SIG-M5 treated with dmso at 0.1 percent for 504 hours (cell line): ENCODE measurements at regions not wholly inside any gene's neighbourhood (a gene's known extent, or its start where the extent isn't known, plus 50 kb on each side); places are given as distances from the start of the nearest gene placed in this dataset.
"Not testable (repeated sequence)": the region's sequence is repeated elsewhere in the genome, so short reads cannot be mapped to it uniquely, and the experiment has no call there.

Source experiments
- DNase-seq: peaks from one replicate; lab custom pipeline; 2025; ENCODE audit not compliant: unreplicated experiment; lab: John Stamatoyannopoulos, UW

- no peak for DNase-seq
These were observed 175.9 kb downstream of the ENC1 start for GRCh38 chr5:74464512-74465209.

DNA sequence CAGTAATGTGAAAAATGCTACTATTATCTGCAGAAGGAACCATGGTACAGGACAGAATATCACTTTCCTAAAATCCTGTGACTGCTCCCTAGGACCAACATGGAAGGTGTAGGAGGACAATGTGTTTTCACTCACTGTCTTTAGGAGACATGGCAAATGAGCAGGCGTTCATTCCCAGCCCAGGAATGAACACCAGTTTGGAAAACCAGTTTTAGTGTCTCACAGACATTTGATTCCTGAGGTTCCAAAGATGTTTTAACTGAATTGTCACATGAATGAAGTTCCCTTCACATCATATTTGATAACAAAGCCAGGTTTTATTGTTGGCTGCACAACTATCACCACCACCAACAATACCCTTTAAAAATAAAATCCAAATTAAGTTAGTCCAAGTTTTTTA, 178.2 kb downstream of the ENC1 start:
- DNase-seq = no peak

DNA sequence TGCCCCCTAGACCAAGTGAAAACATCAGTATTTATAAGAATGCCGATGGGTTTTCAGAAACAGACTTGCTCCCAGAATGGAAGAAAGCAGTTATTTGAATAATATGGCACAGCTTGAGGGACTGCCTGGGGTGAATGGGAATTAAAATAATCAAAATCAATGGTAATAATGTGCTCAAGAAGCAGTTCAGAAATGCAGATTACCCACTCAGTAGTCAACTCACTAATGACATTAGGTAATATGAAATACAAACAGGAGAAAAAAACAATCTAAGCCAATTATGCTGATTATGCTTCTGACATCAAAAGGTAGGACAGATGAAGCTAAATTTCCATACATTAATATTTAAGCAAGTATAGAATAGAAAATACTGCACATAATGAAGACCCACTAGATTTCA, 179.3 kb downstream of the ENC1 start:
- DNase-seq = no peak

DNA sequence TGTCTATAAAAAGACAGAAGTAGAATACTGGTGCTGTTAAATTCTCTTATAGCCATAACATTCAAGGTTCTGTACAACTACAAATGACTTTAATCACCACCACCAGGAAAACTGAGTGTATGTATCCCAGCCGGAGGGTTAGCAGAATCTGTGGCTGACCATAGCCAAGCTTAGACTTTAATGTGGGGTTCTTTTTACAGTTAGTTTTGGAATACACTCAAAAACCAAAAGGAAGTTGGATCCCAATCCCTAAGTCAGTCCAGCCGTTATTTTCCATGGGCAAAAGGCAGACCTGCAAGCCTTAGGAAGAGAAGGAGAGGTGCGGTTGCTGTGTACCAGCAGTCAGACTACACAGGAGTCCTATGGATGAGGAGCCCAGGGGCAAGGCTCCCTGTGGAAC, 179.8 kb downstream of the ENC1 start:
- no peak for DNase-seq

DNA sequence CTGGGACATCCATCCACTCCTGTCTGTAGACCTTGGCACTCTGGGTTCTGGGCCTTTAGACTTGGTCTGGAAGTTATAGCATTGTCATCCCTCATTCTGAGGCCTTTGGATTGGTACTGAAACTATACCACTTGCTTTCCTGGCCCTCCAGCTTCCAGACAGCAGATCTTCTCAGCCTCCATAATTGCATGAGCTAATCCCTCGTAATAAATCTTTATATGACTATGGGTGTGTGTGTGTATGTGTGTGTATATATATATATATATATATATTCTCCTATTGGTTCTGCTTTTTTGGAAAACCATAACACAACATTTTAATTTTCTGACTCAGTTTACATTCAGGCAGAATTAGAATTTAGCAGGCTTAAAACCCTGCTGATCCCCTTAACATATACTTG, 180.5 kb downstream of the ENC1 start:
- DNase-seq = no peak

- DNase-seq = no peak
These were observed 182.7 kb downstream of the ENC1 start for GRCh38 chr5:74457876-74458275.

DNA sequence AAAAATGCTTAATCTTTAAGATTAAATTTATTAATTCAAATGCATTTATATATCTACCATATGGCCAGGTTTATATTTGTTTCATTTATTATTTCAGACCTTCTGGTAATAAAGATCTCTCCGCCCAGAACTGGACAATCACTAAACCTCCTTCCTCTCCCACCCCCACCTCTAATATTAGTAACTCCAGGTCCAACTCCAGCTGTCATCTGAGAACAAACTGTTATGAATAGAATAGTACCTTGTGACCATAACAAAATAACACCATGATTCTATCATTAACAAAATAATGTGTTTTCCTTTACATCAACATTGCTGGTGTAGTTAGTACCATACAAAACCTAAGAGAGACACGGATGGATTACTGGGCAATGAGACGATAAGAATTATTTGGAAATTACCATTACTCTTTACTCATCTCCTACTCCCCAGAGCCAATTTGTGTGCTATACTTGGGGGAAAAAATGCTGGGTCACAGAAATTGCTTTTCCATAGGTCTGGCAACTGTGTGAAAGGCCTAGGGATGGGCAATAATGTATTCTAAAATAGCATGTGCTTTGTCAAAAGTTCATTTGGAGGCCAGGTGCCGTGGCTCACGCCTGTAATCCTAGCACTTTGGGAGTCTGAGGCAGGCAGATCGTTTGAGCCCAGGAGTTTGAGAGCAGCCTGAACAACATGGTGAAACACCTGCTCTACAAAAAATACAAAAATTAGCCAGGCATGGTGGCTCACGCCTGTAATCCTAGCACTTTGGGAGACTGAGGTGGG, 186.1 kb downstream of the ENC1 start:
- DNase-seq = no peak

DNA sequence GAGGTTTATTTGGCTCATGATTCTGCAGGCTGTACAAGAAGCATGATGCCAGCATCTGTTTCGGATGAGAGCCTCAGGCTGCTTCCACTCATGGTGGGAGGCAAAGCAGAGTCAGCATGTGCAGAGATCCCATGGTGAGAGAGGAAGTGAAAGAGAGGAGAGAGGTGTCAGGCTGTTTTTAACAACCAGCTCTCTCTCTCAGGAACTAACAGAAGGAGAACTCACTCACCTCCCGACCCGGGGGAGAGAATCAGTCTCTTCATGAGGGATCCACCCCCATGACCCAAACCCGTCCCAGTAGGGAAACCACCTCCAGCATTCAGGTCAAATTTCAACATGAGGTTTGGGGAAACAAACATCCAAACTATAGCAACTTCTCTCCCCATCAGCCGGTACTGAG, 187.7 kb downstream of the ENC1 start:
- peak; percentile 2 for DNase-seq

- DNase-seq = no peak
These were observed 190.4 kb downstream of the ENC1 start for GRCh38 chr5:74450095-74450494.

DNA sequence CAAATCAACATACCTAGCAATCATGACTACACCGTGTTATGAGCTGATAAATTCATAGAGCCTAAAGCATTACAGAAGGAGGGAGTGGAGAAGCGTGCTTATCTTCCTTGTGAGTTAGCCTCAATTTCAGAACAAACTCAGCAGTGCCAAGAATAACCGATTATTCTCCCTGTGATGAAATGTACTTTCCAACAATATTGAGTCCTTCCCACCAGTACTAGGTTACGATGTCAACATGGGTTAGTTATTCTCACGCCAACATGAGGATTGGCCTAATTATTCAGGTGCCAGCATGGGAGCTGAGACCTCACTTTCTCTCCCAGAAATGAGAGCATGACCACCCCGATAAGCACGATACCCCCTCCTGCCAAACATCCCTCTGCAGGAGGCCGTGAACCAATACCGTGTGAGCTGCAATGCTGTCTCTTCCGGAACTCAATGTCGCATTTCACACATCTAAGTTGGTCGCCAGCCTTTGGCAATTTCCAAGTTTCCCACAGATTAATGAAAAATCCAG, 193.7 kb downstream of the ENC1 start:
- no peak for DNase-seq

DNA sequence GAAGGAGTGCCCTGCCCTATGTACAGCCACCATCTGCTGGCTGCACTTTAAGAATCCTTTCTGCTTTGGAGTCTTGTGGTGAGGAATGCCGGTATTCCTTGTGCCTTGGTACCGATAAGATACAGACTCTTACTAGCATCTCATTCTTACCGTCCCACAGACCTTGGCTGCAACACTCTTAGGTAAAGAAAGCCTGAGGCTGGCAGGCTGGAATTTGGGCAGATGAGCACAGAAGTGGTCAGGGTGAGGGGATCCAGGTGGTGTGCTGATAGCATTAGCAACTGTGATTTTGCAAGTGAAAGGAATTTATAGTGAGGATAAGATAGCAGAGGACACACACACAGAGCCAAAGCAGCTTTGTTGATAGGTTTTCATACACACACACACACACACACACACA, 198.1 kb downstream of the ENC1 start:
- no peak for DNase-seq

DNA sequence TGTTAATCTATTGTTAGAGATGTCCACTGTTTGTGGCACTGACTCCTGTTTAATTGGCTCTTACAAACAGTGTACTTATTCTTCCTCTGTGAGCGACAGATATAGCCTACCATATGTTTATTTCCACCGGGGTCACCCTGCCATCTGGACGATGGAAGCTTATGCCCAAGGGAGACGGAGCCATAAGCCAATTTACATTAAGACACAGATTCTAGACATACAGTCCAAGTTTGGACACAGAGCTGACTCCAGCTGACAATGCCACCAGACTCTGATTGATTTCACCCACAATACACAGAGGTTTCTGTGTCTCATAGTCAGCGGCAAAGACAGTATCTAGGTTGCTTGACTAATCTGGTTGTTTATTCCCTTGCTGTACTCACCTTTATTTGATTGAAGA, 198.9 kb downstream of the ENC1 start:
- no peak for DNase-seq

DNA sequence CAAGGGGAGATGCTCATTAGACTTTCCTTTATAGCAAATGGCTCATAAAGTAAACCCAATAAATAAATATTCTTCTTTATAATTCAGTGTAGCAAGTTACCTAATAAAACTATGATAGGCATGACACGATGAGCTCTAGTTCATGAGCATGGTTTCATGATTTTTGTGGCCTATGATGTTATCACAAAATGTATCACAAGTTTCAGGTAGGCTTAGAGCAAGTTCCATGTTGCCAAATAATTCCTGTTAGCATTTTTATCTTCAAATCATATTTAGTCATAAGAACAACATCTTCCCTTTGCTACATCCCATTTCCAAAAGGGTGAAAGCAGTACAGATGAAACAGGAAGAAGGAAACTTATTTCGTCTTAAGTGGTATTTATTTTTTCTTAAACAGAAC, 200.2 kb downstream of the ENC1 start:
- DNase-seq = no peak

- not testable (repeated sequence) for DNase-seq
These were observed 202.7 kb downstream of the ENC1 start for GRCh38 chr5:74437870-74438269.

DNA sequence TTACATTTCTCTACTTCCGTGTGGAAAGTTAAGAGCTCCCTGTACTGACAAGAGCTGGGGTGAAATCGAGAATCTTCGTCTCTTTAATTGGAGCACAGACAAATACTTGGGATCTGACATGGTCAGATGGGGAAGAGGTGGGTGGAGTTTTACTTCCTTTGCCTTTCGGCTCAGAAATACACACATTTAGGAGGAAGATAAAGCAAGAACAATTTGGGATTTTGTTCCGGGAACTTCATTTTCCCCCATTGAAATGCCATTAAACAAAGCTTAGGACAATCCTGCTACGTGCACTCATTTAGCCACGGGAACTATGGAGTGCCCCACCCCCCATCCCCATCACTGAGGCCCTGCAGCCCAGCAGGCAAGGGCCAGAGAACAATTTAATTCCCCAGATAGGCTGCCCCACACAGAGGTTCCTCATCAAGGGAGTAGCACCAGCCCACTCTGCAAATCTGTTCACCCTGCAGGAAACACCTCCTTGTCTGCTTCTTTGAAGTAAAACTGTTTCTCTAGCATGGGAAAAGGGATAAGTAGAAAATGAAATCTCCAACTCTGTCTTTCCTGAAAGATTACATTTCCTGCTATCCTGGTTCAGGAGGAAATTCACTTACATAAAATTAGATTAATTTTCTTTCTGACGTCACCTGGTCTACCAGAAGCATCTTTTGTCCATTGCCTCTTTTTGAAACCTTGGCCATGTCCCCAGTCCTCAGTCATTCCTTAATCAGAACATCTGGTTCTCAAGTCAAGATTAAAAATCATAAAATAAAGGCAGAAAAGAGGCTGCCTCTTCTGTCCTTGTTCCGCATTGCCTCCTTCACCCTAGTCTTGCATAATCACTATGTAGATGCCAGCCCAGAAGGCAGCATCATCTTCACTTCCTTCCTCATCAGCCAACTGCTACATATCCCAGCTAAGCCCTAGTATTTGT, 206.4 kb downstream of the ENC1 start:
- peak; percentile 57 for DNase-seq

DNA sequence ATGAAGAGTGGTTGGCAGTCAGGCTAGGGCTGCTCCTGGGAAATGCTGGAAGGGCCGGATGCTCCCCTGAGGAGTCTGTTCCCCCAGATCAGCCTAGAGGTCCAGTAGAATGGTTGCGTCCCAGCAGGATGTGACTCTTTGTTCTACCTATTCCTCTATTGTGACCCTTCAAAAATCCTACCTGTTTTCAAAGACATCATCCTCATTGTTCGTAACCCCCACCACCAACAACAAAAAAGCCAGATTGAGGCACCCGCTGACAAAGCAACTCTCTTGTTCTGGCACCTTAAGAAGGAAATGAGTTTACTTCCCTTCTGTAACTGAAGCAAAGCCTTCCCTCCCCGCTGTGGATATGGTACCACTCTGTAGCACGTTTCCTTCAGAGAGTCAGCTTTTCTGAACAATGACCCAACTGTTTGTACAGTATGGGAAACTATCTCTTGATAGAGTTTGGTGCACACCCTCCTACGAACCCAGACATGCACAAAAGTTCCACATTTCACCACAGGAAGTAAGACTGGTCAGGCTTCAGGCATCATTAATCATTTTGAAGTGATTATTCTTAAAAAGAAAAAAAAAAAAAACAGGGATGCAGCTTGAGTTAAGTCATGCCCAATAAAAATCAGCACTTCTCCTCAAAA, 207.2 kb downstream of the ENC1 start:
- DNase-seq = peak; percentile 1

GRCh38 chr5:74432721-74433120, 207.8 kb downstream of the ENC1 start:
- DNase-seq = no peak

DNA sequence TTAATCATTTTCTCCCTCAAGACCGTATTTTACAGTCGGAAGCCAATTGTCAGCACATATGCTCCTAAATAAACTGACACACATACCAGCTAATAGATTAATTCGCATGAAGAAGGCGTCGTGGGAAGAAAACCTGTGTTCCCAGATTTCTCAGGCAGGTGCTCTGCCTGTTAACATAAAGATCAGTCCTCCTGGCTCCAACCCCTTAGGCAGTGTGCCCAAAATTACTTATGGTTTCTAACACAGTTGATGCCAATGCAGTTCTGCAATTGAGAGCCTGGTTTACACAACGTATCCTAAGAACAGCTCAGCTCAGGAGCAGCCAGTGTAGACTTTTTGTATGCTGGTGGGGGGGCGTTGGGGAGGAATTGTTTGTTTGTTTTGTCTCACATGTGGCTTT, 208.3 kb downstream of the ENC1 start:
- DNase-seq = no peak

- no peak for DNase-seq
These were observed 209.2 kb downstream of the ENC1 start for GRCh38 chr5:74431290-74431669.

DNA sequence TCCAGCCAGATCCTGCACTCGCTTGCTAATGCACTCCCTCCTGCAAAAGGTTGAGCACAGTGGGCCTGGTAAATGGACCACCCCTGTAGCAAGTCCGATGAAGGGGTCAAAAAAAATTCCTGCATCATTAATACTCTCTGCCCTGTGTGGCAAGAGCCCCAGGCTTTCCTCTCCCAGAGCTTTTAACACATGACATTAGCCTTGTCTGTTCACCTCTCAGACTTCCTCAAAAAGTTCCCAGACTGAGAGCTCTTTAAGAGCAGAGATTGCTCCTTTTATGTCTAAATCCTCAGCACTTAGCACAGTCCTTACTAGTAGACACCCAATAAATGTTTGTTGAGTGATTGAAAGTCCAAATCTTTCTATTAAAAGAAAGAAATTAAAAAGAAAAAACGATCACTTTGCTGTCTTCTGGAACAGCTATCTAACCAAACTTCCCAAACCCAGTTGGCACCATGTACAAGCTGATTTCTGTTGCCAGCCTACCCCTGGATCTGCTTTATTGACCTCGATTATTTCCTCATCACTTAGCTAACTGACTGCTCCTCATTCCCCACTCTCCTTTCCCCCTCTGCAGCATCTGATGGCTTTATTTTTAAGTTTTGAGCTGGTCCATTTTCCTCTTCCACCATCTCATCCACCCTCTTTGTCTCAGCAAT, 209.8 kb downstream of the ENC1 start:
- DNase-seq = no peak
